SK-N-DZ (cell line): ENCODE measurements at regions not wholly inside any gene's neighbourhood (a gene's known extent, or its start where the extent isn't known, plus 50 kb on each side); places are given as distances from the start of the nearest gene placed in this dataset.
"Not testable (repeated sequence)": the region's sequence is repeated elsewhere in the genome, so short reads cannot be mapped to it uniquely, and the experiment has no call there.

ENCODE experiments used
- DNase-seq: peaks from one replicate; pipeline ENCODE4 v3.0.0-alpha.2; 2015; ENCODE audit warnings: low spot score

GRCh38 chr21:22154579-22155274 lies 1156.5 kb downstream of the NCAM2 start:
- DNase-seq, result no peak

- no peak for DNase-seq
Observed at GRCh38 chr21:22164912-22165311, 1166.7 kb downstream of the NCAM2 start.

- DNase-seq, result no peak
Observed at GRCh38 chr21:22174746-22175145, 1176.5 kb downstream of the NCAM2 start.

GRCh38 chr21:22189278-22189677 lies 1191.1 kb downstream of the NCAM2 start:
- DNase-seq, result no peak

GRCh38 chr21:22191581-22191980 lies 1193.4 kb downstream of the NCAM2 start:
- no peak for DNase-seq

- DNase-seq, result no peak
Observed at GRCh38 chr21:22192766-22193165, 1194.6 kb downstream of the NCAM2 start.

GRCh38 chr21:22194986-22195385 lies 1196.8 kb downstream of the NCAM2 start:
- DNase-seq, result not testable (repeated sequence)

- DNase-seq, result no peak
Observed at GRCh38 chr21:22200378-22201092, 1202.3 kb downstream of the NCAM2 start.

- no peak for DNase-seq
Observed at GRCh38 chr21:22201126-22201525, 1202.9 kb downstream of the NCAM2 start.

- DNase-seq, result no peak
Observed at GRCh38 chr21:22201669-22202068, 1203.5 kb downstream of the NCAM2 start.

- no peak for DNase-seq
Observed at GRCh38 chr21:22209304-22209700, 1211.1 kb downstream of the NCAM2 start.

GRCh38 chr21:22211943-22212342 lies 1213.7 kb downstream of the NCAM2 start:
- DNase-seq, result no peak

- DNase-seq, result no peak
Observed at GRCh38 chr21:22223385-22223784, 1225.2 kb downstream of the NCAM2 start.

GRCh38 chr21:22224261-22224660 lies 1226.1 kb downstream of the NCAM2 start:
- no peak for DNase-seq

- DNase-seq, result no peak
Observed at GRCh38 chr21:22225299-22225698, 1227.1 kb downstream of the NCAM2 start.

- no peak for DNase-seq
Observed at GRCh38 chr21:22231013-22231412, 1232.8 kb downstream of the NCAM2 start.

GRCh38 chr21:22235866-22236590 lies 1237.8 kb downstream of the NCAM2 start:
- DNase-seq, result no peak

- DNase-seq, result no peak
Observed at GRCh38 chr21:22244516-22244915, 1246.3 kb downstream of the NCAM2 start.

GRCh38 chr21:22250355-22250754 lies 1252.1 kb downstream of the NCAM2 start:
- no peak for DNase-seq

GRCh38 chr21:22253761-22254160 lies 1255.6 kb downstream of the NCAM2 start:
- DNase-seq, result no peak

GRCh38 chr21:22258821-22259220 lies 1260.6 kb downstream of the NCAM2 start:
- DNase-seq, result no peak

- no peak for DNase-seq
Observed at GRCh38 chr21:22260274-22260673, 1262.1 kb downstream of the NCAM2 start.

GRCh38 chr21:22263890-22264289 lies 1265.7 kb downstream of the NCAM2 start:
- DNase-seq, result no peak
